IMR-90 (cell line): ENCODE measurements at regions not wholly inside any gene's neighbourhood (a gene's known extent, or its start where the extent isn't known, plus 50 kb on each side); places are given as distances from the start of the nearest gene placed in this dataset.

Source experiments
- ATAC-seq: fragments of 200-7000 bp; cut with Tn5 transposase; 2 replicates; pipeline ENCODE4 v1.9.1; 2020; ENCODE audit warnings: low read depth, mild to moderate bottlenecking, moderate library complexity
- BruUV-seq: library from RNA; stranded (reverse); fragments of 400-500 nt; replicated peaks from 2 replicates; lab custom pipeline; 2021; lab: Mats Ljungman, UMichigan
- CTCF ChIA-PET: fragments of 300-600 bp; formaldehyde crosslinking; extraction: SDS; loops from one replicate; lab custom pipeline; 2021; ENCODE audit warnings: antibody characterized with exemption; lab: Yijun Ruan, JAX
- POLR2A ChIA-PET: fragments of 300-600 bp; sonication (Branson Sonifier 250); formaldehyde crosslinking; loops from one replicate; lab custom pipeline; 2022; ENCODE audit warnings: antibody characterized with exemption; ENCODE audit not compliant: unreplicated experiment; lab: Charles Lee
- DNase-seq: peaks from one replicate; pipeline ENCODE4 v3.0.0; 2013
- H2AFZ ChIP-seq: replicated peaks from 2 replicates; pipeline ENCODE3; 2013; ENCODE audit warnings: low read length, mild to moderate bottlenecking; ENCODE audit not compliant: poor library complexity
- H2AK5ac ChIP-seq: 2 replicates; pipeline ENCODE4 v1.6.1; 2013; ENCODE audit warnings: low read depth, low read length, inconsistent platforms
- H2AK9ac ChIP-seq: replicated peaks from 2 replicates; pipeline ENCODE3; 2013; ENCODE audit warnings: mild to moderate bottlenecking, low read depth, low read length, moderate library complexity; ENCODE audit not compliant: poor library complexity
- H2BK120ac ChIP-seq: 2 replicates; pipeline ENCODE4 v1.6.1; 2013; ENCODE audit warnings: low read depth, low read length, inconsistent platforms
- H2BK15ac ChIP-seq: 3 replicates; pipeline ENCODE4 v1.6.1; 2013; ENCODE audit warnings: low read depth, low read length, inconsistent platforms
- H2BK20ac ChIP-seq: 2 replicates; pipeline ENCODE4 v1.6.1; 2013; ENCODE audit warnings: low read depth, mild to moderate bottlenecking, inconsistent platforms, low read length, moderate library complexity
- H2BK5ac ChIP-seq: 2 replicates; pipeline ENCODE4 v1.6.1; 2013; ENCODE audit warnings: mild to moderate bottlenecking, low read depth, low read length, inconsistent platforms; ENCODE audit not compliant: poor library complexity, severe bottlenecking
- H3K14ac ChIP-seq: replicated peaks from 2 replicates; pipeline ENCODE4 v1.6.1; 2013; ENCODE audit warnings: low read depth, low read length, inconsistent platforms
- H3K18ac ChIP-seq: 2 replicates; pipeline ENCODE4 v1.6.1; 2013; ENCODE audit warnings: low read depth, low read length, control low read depth
- H3K23ac ChIP-seq: 2 replicates; pipeline ENCODE4 v1.6.1; 2013; ENCODE audit warnings: low read depth, low read length, inconsistent platforms
- H3K27ac ChIP-seq: 2 replicates; pipeline ENCODE4 v1.5.1; 2013; ENCODE audit warnings: mild to moderate bottlenecking, control low read depth, low read length; ENCODE audit not compliant: insufficient read depth
- H3K27me3 ChIP-seq: 2 replicates; pipeline ENCODE4 v1.6.1; 2013; ENCODE audit warnings: low read length; ENCODE audit not compliant: control insufficient read depth, insufficient read depth
- H3K36me3 ChIP-seq: 2 replicates; pipeline ENCODE4 v1.6.1; 2013; ENCODE audit warnings: low read length, mixed read lengths; ENCODE audit not compliant: control insufficient read depth, insufficient read depth
- H3K4ac ChIP-seq: 2 replicates; pipeline ENCODE4 v1.6.1; 2013; ENCODE audit warnings: low read depth, low read length, inconsistent platforms
- H3K4me1 ChIP-seq: 2 replicates; pipeline ENCODE4 v1.6.1; 2013; ENCODE audit warnings: low read length, mixed read lengths; ENCODE audit not compliant: control insufficient read depth, insufficient read depth
- H3K4me2 ChIP-seq: 2 replicates; pipeline ENCODE4 v1.6.1; 2013; ENCODE audit warnings: low read depth, mild to moderate bottlenecking, control low read depth, low read length, moderate library complexity
- H3K4me3 ChIP-seq: 2 replicates; pipeline ENCODE4 v1.5.1; 2013; ENCODE audit warnings: low read depth, mild to moderate bottlenecking, control low read depth, low read length, moderate library complexity; ENCODE audit not compliant: insufficient read depth
- H3K56ac ChIP-seq: 2 replicates; pipeline ENCODE4 v1.6.1; 2013; ENCODE audit warnings: low read length, inconsistent platforms; ENCODE audit not compliant: insufficient read depth; ENCODE audit errors: extremely low read depth
- H3K79me1 ChIP-seq, 2 experiments: 2 replicates each; pipeline ENCODE4 v1.6.1; 2013; ENCODE audit warnings: low read length in 2 of 2, inconsistent platforms in 1 of 2, low read depth in 1 of 2
- H3K9ac ChIP-seq: 2 replicates; pipeline ENCODE4 v1.6.1; 2013; ENCODE audit warnings: low read depth, low read length, control low read depth
- H3K9me1 ChIP-seq: 2 replicates; pipeline ENCODE4 v1.6.1; 2013; ENCODE audit warnings: low read length, inconsistent platforms; ENCODE audit not compliant: insufficient read depth
- H3K9me3 ChIP-seq: 2 replicates; pipeline ENCODE4 v1.6.1; 2013; ENCODE audit warnings: low read length; ENCODE audit not compliant: control insufficient read depth, insufficient read depth
- H4K20me1 ChIP-seq: 2 replicates; pipeline ENCODE4 v1.6.1; 2013; ENCODE audit warnings: low read length, inconsistent platforms; ENCODE audit not compliant: insufficient read depth
- H4K5ac ChIP-seq: 2 replicates; pipeline ENCODE4 v1.6.1; 2013; ENCODE audit warnings: mild to moderate bottlenecking, low read depth, low read length, control low read depth
- H4K8ac ChIP-seq, 2 experiments: 2 replicates each; pipeline ENCODE4 v1.6.1; 2013; ENCODE audit warnings: low read depth in 2 of 2, low read length in 2 of 2, control low read depth in 1 of 2, inconsistent platforms in 1 of 2
- H4K91ac ChIP-seq: 2 replicates; pipeline ENCODE4 v1.6.1; 2013; ENCODE audit warnings: low read depth, low read length, inconsistent platforms; ENCODE audit not compliant: insufficient read depth
- CEBPB ChIP-seq: IDR thresholded peaks from 2 replicates; pipeline ENCODE4 v1.6.1; 2012; ENCODE audit warnings: low read depth, low read length, improper control_type of control experiment
- MAZ ChIP-seq: IDR thresholded peaks from 2 replicates; pipeline ENCODE4 v1.6.1; 2012; ENCODE audit warnings: low read depth, mild to moderate bottlenecking, low read length, improper control_type of control experiment, moderate library complexity, borderline replicate concordance
- NFE2L2 ChIP-seq: fragments of 150-350 bp; IDR thresholded peaks from 2 replicates; pipeline ENCODE4 v1.6.1; 2016; ENCODE audit warnings: low read depth, mild to moderate bottlenecking, low read length
- RAD21 ChIP-seq: IDR thresholded peaks from 2 replicates; pipeline ENCODE4 v1.6.1; 2012; ENCODE audit warnings: low read length, improper control_type of control experiment
- RCOR1 ChIP-seq: IDR thresholded peaks from 2 replicates; pipeline ENCODE4 v1.6.1; 2012; ENCODE audit warnings: mild to moderate bottlenecking, low read length, improper control_type of control experiment; ENCODE audit not compliant: insufficient replicate concordance
- WGBS, 2 experiments: methylation state at CpG; one replicate each; pipeline versions ENCODE4 v1.1.5 to v1.1.7; 2013; ENCODE audit warnings: missing lambda C conversion rate in 2 of 2; ENCODE audit not compliant: insufficient read length in 1 of 2; ENCODE audit errors: extremely low coverage in 2 of 2; 5-methylcytosine and 5-hydroxymethylcytosine counted together
- dilution Hi-C: fragments of 300-500 bp; cut with HindIII; formaldehyde crosslinking; loops from one replicate; pipeline ENCODE4 v1.14.3; 2018; ENCODE audit warnings: low sequenced_read_pairs; ENCODE audit not compliant: unreplicated experiment
- in situ Hi-C: fragments of 300-500 bp; cut with MboI; formaldehyde crosslinking; loops from 3 replicates; pipeline ENCODE4 v1.14.3; 2019; ENCODE audit warnings: low sequenced_read_pairs, inconsistent platforms, mixed read lengths
- intact Hi-C: fragments of 100-400 bp; cut with micrococcal nuclease; formaldehyde crosslinking; loops from 2 replicates; pipeline ENCODE4 v1.10.0; 2022
- TF ChIP-seq, protein P1 (sequence below): fragments of 150-350 bp; IDR thresholded peaks from 2 replicates; pipeline ENCODE4 v1.6.1; 2016; ENCODE audit warnings: low read depth, mild to moderate bottlenecking, low read length, moderate library complexity, borderline replicate concordance
- TF ChIP-seq, protein P2 (sequence below): fragments of 150-350 bp; IDR thresholded peaks from 2 replicates; pipeline ENCODE4 v1.6.1; 2017; ENCODE audit warnings: mild to moderate bottlenecking, antibody characterized with exemption, low read length, low read depth

DNA sequence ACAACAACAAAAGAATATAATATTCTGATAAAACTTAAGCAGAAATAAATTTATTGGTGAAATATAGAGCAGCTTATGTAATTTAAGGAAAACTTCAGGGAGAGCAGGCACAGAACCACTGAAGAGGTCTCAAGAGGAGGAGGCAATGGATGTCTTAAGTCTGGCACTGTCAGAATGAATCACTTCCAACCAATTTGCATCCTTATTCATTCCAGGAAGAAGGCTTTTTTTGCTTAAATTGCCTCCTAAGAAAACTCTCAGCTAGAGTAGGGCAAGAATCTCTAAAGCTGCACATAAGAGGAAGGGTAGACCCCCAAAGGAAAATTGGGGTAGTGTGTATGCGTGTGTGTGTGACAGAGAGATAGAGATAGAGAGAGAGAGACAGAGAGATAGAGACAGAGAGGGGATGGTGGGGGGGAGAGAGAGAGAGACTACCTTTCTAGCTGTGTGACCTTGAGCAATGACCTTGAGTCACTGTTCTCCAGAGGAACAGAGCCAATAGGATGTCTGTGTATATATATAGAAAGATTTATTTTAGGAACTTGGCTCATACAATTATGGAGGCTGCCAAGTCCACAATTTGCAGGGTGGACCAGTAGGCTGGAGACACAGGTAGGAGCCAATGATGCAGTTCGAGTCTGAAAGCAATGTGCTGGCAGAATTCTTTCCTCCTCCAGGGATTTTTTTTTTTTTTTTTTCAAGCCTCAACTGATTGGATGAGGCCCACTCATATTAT lies 96.4 kb upstream of the LINC00305 start:
- no peak overlapping the region for H3K27ac ChIP-seq
- ATAC-seq, result no peak
- no peak overlapping the region for H2AFZ ChIP-seq
- in situ Hi-C loops, result loop anchor here (25.0 kb wide), 1 partner anchor 108 kb away; the partner anchor contains the start of gene LINC00305
- H3K18ac ChIP-seq, result no peak overlapping the region
- no peaks in the 10 kb centered on the region for H3K9me1 ChIP-seq
- TF ChIP-seq RCOR1 (no peak), RAD21 (no peak), CEBPB (no peak), MAZ (no peak), NFE2L2 (no peak)
- TF ChIP-seq, protein P1, sequence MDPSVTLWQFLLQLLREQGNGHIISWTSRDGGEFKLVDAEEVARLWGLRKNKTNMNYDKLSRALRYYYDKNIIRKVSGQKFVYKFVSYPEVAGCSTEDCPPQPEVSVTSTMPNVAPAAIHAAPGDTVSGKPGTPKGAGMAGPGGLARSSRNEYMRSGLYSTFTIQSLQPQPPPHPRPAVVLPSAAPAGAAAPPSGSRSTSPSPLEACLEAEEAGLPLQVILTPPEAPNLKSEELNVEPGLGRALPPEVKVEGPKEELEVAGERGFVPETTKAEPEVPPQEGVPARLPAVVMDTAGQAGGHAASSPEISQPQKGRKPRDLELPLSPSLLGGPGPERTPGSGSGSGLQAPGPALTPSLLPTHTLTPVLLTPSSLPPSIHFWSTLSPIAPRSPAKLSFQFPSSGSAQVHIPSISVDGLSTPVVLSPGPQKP, result no peak
- TF ChIP-seq, protein P2, sequence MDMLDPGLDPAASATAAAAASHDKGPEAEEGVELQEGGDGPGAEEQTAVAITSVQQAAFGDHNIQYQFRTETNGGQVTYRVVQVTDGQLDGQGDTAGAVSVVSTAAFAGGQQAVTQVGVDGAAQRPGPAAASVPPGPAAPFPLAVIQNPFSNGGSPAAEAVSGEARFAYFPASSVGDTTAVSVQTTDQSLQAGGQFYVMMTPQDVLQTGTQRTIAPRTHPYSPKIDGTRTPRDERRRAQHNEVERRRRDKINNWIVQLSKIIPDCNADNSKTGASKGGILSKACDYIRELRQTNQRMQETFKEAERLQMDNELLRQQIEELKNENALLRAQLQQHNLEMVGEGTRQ, result no peak
- no peaks in the 10 kb centered on the region for H3K4me1 ChIP-seq
- 33% methylated on average over 1 of the region's 2 CpGs; no CpG with 5 or more reads in 1 of the 2 experiments for WGBS, 2 experiments
- H3K9ac ChIP-seq, result no peak overlapping the region
- CTCF ChIA-PET, result no interaction called here
- dilution Hi-C loops, result no loop called here
- intact Hi-C loops, result no loop called here
- no peak overlapping the region for H3K14ac ChIP-seq
- no peak overlapping the region for H3K56ac ChIP-seq
- no peaks in the 10 kb centered on the region for H3K36me3 ChIP-seq
- H3K4me3 ChIP-seq, result no peak overlapping the region
- H4K8ac ChIP-seq, result no peak overlapping the region
- no peaks in the 10 kb centered on the region for H3K27me3 ChIP-seq
- no peak overlapping the region for H2BK120ac ChIP-seq
- H3K4ac ChIP-seq, result no peak overlapping the region
- H4K20me1 ChIP-seq, result no peaks in the 10 kb centered on the region
- H3K9me3 ChIP-seq, result peaks cover 9% of the 10 kb centered on the region
- H2BK20ac ChIP-seq, result no peak overlapping the region
- H2BK15ac ChIP-seq, result no peak overlapping the region
- BruUV-seq, result no TSS peak
- no peak overlapping the region for H2AK5ac ChIP-seq
- no peak for DNase-seq
- POLR2A ChIA-PET, result no interaction called here
- H4K91ac ChIP-seq, result no peak overlapping the region
- H3K79me1 ChIP-seq, result no peaks in the 10 kb centered on the region
- H2BK5ac ChIP-seq, result no peak overlapping the region
- no peak overlapping the region for H4K5ac ChIP-seq
- H3K4me2 ChIP-seq, result no peak overlapping the region
- H2AK9ac ChIP-seq, result no peak overlapping the region
- H3K23ac ChIP-seq, result no peak overlapping the region
